ENCODE measurements at regions not wholly inside any gene's neighbourhood (a gene's known extent, or its start where the extent isn't known, plus 50 kb on each side); places are given as distances from the start of the nearest gene placed in this dataset.

- H3K9me3 ChIP-seq (ENCODE audit: control insufficient read depth in 1 of 2, insufficient read depth in 1 of 2, low read depth in 1 of 2, low read length in 2 of 2), result no peaks in the 10 kb centered on the region
- H3K4me1 ChIP-seq (ENCODE audit: control insufficient read depth in 1 of 2, insufficient read depth in 2 of 2, low read length in 2 of 2), result no peaks in the 10 kb centered on the region
- CTCF ChIA-PET, result no interaction called here
- no peaks in the 10 kb centered on the region for H3K27me3 ChIP-seq (ENCODE audit: insufficient read depth, low read length)
- BruUV-seq (replicated peaks), result no TSS peak
- no peak overlapping the region for H2AFZ ChIP-seq (ENCODE audit: low read depth, low read length, poor library complexity, severe bottlenecking)
- intact Hi-C loops (cut with micrococcal nuclease), result no loop called here
- no peaks in the 10 kb centered on the region for H4K20me1 ChIP-seq (ENCODE audit: insufficient read depth)
- H3K9me2 ChIP-seq (ENCODE audit: insufficient read depth), result no peaks in the 10 kb centered on the region
- no peak for DNase-seq (ENCODE audit: low read depth, low spot score)
- H3K79me2 ChIP-seq (ENCODE audit: insufficient read depth, low read length), result no peaks in the 10 kb centered on the region
- H3K9ac ChIP-seq (ENCODE audit: low read length), result no peak overlapping the region
- no peak for TF ChIP-seq SRF (IDR thresholded peaks at IDR 0.05; ENCODE audit: low read depth)
- TF ChIP-seq POLR2A (IDR thresholded peaks at IDR 0.05; ENCODE audit: borderline replicate concordance, extremely low read depth, insufficient read depth, insufficient read length), result no peak
- no peak for TF ChIP-seq ZBTB33 (IDR thresholded peaks at IDR 0.05; ENCODE audit: extremely low read depth, insufficient replicate concordance, low read length)
- no peak overlapping the region for H3K4me2 ChIP-seq (ENCODE audit: low read length)
- POLR2A ChIA-PET, result no interaction called here
- H3K36me3 ChIP-seq (ENCODE audit: control insufficient read depth in 1 of 2, insufficient read depth in 2 of 2, low read length in 2 of 2), result no peaks in the 10 kb centered on the region
- H3K27ac ChIP-seq (ENCODE audit: low read depth, low read length), result no peak overlapping the region
- no peak for ATAC-seq
- H3K4me3 ChIP-seq (replicated peaks in 1 of 2; ENCODE audit: low read depth in 1 of 2, low read length in 2 of 2), result no peak overlapping the region
- RAD21 ChIA-PET (ENCODE audit: low non-redundant PET in 1 of 2, low total read pairs in 2 of 2, uncharacterized antibody in 2 of 2, unreplicated experiment in 2 of 2), result no interaction called here
Measured at GRCh38 chr1:222081859-222082258, 340.0 kb upstream of the DUSP10 start.

- H3K79me2 ChIP-seq (ENCODE audit: insufficient read depth, low read length), result no peaks in the 10 kb centered on the region
- H3K4me3 ChIP-seq (replicated peaks in 1 of 2; ENCODE audit: low read depth in 1 of 2, low read length in 2 of 2), result no peak overlapping the region
- no peak overlapping the region for H2AFZ ChIP-seq (ENCODE audit: low read depth, low read length, poor library complexity, severe bottlenecking)
- no TSS peak for BruUV-seq (replicated peaks)
- H4K20me1 ChIP-seq (ENCODE audit: insufficient read depth), result no peaks in the 10 kb centered on the region
- intact Hi-C loops (cut with micrococcal nuclease), result no loop called here
- no peak overlapping the region for H3K4me2 ChIP-seq (ENCODE audit: low read length)
- H3K9ac ChIP-seq (ENCODE audit: low read length), result no peak overlapping the region
- no peak overlapping the region for H3K27ac ChIP-seq (ENCODE audit: low read depth, low read length)
- POLR2A ChIA-PET, result no interaction called here
- DNase-seq (ENCODE audit: low read depth, low spot score) (no peak), ATAC-seq (no peak)
- TF ChIP-seq SP1 (IDR thresholded peaks at IDR 0.05; ENCODE audit: low read depth), result no peak
- TF ChIP-seq ELF1 (IDR thresholded peaks at IDR 0.05; ENCODE audit: borderline replicate concordance, low read depth), result no peak
- no peak for TF ChIP-seq RAD21 (IDR thresholded peaks at IDR 0.05; ENCODE audit: low read depth)
- no peak for TF ChIP-seq ATF3 (IDR thresholded peaks at IDR 0.05)
- TF ChIP-seq REST (IDR thresholded peaks at IDR 0.05; ENCODE audit: low read depth), result no peak
- TF ChIP-seq SRF (IDR thresholded peaks at IDR 0.05; ENCODE audit: low read depth), result no peak
- TF ChIP-seq EGR1 (IDR thresholded peaks at IDR 0.05; ENCODE audit: low read depth), result no peak
- TF ChIP-seq EZH2phosphoT487 (IDR thresholded peaks at IDR 0.05; ENCODE audit: borderline replicate concordance), result no peak
- TF ChIP-seq CEBPB (IDR thresholded peaks at IDR 0.05; ENCODE audit: low read depth), result no peak
- no peak for TF ChIP-seq CBX3 (IDR thresholded peaks at IDR 0.05; ENCODE audit: low read depth)
- TF ChIP-seq TCF7L2 (IDR thresholded peaks at IDR 0.05; ENCODE audit: borderline replicate concordance, extremely low read depth, insufficient read depth, insufficient read length), result no peak
- no peak for TF ChIP-seq ZFX (IDR thresholded peaks at IDR 0.05)
- TF ChIP-seq JUND (IDR thresholded peaks at IDR 0.05), result no peak
- no peak for TF ChIP-seq YY1 (IDR thresholded peaks at IDR 0.05; ENCODE audit: extremely low read depth, insufficient replicate concordance, low read depth, low read length)
- no peaks in the 10 kb centered on the region for H3K9me3 ChIP-seq (ENCODE audit: control insufficient read depth in 1 of 2, insufficient read depth in 1 of 2, low read depth in 1 of 2, low read length in 2 of 2)
- no peaks in the 10 kb centered on the region for H3K36me3 ChIP-seq (ENCODE audit: control insufficient read depth in 1 of 2, insufficient read depth in 2 of 2, low read length in 2 of 2)
- RAD21 ChIA-PET (ENCODE audit: low non-redundant PET in 1 of 2, low total read pairs in 2 of 2, uncharacterized antibody in 2 of 2, unreplicated experiment in 2 of 2), result no interaction called here
- H3K4me1 ChIP-seq (ENCODE audit: control insufficient read depth in 1 of 2, insufficient read depth in 2 of 2, low read length in 2 of 2), result no peaks in the 10 kb centered on the region
- no peaks in the 10 kb centered on the region for H3K9me2 ChIP-seq (ENCODE audit: insufficient read depth)
- no peaks in the 10 kb centered on the region for H3K27me3 ChIP-seq (ENCODE audit: insufficient read depth, low read length)
- CTCF ChIA-PET, result no interaction called here
Measured at GRCh38 chr1:222079566-222079965, 337.7 kb upstream of the DUSP10 start.

Data from HCT116 (cell line).